ENCODE measurements at regions not wholly inside any gene's neighbourhood (a gene's known extent, or its start where the extent isn't known, plus 50 kb on each side); places are given as distances from the start of the nearest gene placed in this dataset.

DNA sequence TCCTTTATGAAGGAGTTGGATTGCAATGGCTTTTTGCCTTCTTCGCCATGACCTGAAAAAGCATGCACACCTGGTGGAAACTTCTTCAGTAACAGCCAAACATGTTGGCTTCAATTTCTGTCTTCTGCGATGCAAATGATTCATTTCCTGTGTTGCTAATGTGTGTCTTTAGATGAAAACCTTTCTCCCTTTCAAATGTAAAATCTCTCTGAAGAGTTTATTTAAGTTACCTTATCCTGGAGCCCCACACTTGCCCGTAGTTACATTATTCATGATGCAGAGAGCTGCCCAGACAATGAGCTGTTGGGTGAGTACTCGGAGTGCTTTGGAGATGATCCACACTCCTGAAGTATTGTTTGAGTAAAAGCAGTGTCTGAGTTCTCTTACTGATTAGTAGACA, 1100.9 kb downstream of the RPA4 start:
- in situ Hi-C loops (cut with MboI; ENCODE audit: low sequenced_read_pairs) = no loop called here
- BruUV-seq (replicated peaks) = no TSS peak
- Histone ChIP-seq H3K9me3 (ENCODE audit: control insufficient read depth, insufficient read depth, low read length) (no peaks in the 10 kb centered on the region), H3K9ac (ENCODE audit: low read depth, low read length) (no peak overlapping the region), H2AFZ (replicated peaks; ENCODE audit: low read length, poor library complexity) (no peak overlapping the region), H3K9me1 (ENCODE audit: insufficient read depth, low read length) (no peaks in the 10 kb centered on the region), H3K79me1 (ENCODE audit: low read depth in 1 of 2, low read length in 2 of 2) (no peaks in the 10 kb centered on the region), H3K23ac (ENCODE audit: low read depth, low read length) (no peak overlapping the region), H2BK15ac (ENCODE audit: low read depth, low read length) (no peak overlapping the region), H2AK5ac (ENCODE audit: low read depth, low read length) (no peak overlapping the region), H3K18ac (ENCODE audit: low read depth, low read length) (no peak overlapping the region), H2BK120ac (ENCODE audit: low read depth, low read length) (no peak overlapping the region), H3K56ac (ENCODE audit: extremely low read depth, insufficient read depth, low read length) (no peak overlapping the region), H3K4me2 (ENCODE audit: low read depth, low read length) (no peak overlapping the region), H4K8ac (ENCODE audit: low read depth in 2 of 2, low read length in 2 of 2) (no peak overlapping the region), H3K27me3 (ENCODE audit: control insufficient read depth, insufficient read depth, low read length) (no peaks in the 10 kb centered on the region), H3K14ac (replicated peaks; ENCODE audit: low read depth, low read length) (no peak overlapping the region), H2AK9ac (replicated peaks; ENCODE audit: low read depth, low read length, poor library complexity) (no peak overlapping the region), H3K4me3 (ENCODE audit: insufficient read depth, low read depth, low read length) (no peak overlapping the region), H3K36me3 (ENCODE audit: control insufficient read depth, insufficient read depth, low read length) (no peaks in the 10 kb centered on the region), H4K20me1 (ENCODE audit: insufficient read depth, low read length) (no peaks in the 10 kb centered on the region), H4K91ac (ENCODE audit: insufficient read depth, low read depth, low read length) (no peak overlapping the region), H3K27ac (ENCODE audit: insufficient read depth, low read length) (no peak overlapping the region), H4K5ac (ENCODE audit: low read depth, low read length) (no peak overlapping the region), H2BK5ac (ENCODE audit: low read depth, low read length, poor library complexity, severe bottlenecking) (no peak overlapping the region), H3K4me1 (ENCODE audit: control insufficient read depth, insufficient read depth, low read length) (no peaks in the 10 kb centered on the region), H3K4ac (ENCODE audit: low read depth, low read length) (no peak overlapping the region), H2BK20ac (ENCODE audit: low read depth, low read length) (no peak overlapping the region)
- POLR2A ChIA-PET (ENCODE audit: unreplicated experiment) = no interaction called here
- no CpG with 5 or more reads among the region's 4 CpGs for WGBS, 2 experiments (ENCODE audit: extremely low coverage in 2 of 2, insufficient read length in 1 of 2)
- dilution Hi-C loops (cut with HindIII; ENCODE audit: low sequenced_read_pairs, unreplicated experiment) = no loop called here
- ATAC-seq (ENCODE audit: low read depth) = no peak; the same call in 1 of the 2 replicates
- CTCF ChIA-PET = no interaction called here
- intact Hi-C loops (cut with micrococcal nuclease) = no loop called here
- peak; percentile 22 for DNase-seq
- TF ChIP-seq MAZ (IDR thresholded peaks at IDR 0.05; ENCODE audit: borderline replicate concordance, low read depth, low read length) = no peak
- no peak for TF ChIP-seq POLR2A (IDR thresholded peaks at IDR 0.05; ENCODE audit: low read depth, low read length)
- TF ChIP-seq CEBPB (IDR thresholded peaks at IDR 0.05; ENCODE audit: low read depth, low read length) = no peak
- no peak for TF ChIP-seq RFX5 (IDR thresholded peaks at IDR 0.05; ENCODE audit: low read depth, low read length)
- TF ChIP-seq MAFK (IDR thresholded peaks at IDR 0.05; ENCODE audit: low read depth, low read length) = no peak
- TF ChIP-seq, protein P1, sequence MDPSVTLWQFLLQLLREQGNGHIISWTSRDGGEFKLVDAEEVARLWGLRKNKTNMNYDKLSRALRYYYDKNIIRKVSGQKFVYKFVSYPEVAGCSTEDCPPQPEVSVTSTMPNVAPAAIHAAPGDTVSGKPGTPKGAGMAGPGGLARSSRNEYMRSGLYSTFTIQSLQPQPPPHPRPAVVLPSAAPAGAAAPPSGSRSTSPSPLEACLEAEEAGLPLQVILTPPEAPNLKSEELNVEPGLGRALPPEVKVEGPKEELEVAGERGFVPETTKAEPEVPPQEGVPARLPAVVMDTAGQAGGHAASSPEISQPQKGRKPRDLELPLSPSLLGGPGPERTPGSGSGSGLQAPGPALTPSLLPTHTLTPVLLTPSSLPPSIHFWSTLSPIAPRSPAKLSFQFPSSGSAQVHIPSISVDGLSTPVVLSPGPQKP (IDR thresholded peaks at IDR 0.05; ENCODE audit: borderline replicate concordance, low read depth, low read length) = no peak
- TF ChIP-seq CHD1 (IDR thresholded peaks at IDR 0.05; ENCODE audit: low read depth, low read length) = no peak
- no peak for TF ChIP-seq NFE2L2 (IDR thresholded peaks at IDR 0.05; ENCODE audit: low read depth, low read length)
- TF ChIP-seq BHLHE40 (IDR thresholded peaks at IDR 0.05; ENCODE audit: low read depth, low read length) = no peak
- no peak for TF ChIP-seq SMC3 (IDR thresholded peaks at IDR 0.05; ENCODE audit: low read depth, low read length)
- TF ChIP-seq, protein P2, sequence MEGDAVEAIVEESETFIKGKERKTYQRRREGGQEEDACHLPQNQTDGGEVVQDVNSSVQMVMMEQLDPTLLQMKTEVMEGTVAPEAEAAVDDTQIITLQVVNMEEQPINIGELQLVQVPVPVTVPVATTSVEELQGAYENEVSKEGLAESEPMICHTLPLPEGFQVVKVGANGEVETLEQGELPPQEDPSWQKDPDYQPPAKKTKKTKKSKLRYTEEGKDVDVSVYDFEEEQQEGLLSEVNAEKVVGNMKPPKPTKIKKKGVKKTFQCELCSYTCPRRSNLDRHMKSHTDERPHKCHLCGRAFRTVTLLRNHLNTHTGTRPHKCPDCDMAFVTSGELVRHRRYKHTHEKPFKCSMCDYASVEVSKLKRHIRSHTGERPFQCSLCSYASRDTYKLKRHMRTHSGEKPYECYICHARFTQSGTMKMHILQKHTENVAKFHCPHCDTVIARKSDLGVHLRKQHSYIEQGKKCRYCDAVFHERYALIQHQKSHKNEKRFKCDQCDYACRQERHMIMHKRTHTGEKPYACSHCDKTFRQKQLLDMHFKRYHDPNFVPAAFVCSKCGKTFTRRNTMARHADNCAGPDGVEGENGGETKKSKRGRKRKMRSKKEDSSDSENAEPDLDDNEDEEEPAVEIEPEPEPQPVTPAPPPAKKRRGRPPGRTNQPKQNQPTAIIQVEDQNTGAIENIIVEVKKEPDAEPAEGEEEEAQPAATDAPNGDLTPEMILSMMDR (conservative IDR thresholded peaks at IDR 0.05; ENCODE audit: low read depth, low read length) = no peak
- no peak for TF ChIP-seq RAD21 (IDR thresholded peaks at IDR 0.05; ENCODE audit: low read length)
- TF ChIP-seq RCOR1 (IDR thresholded peaks at IDR 0.05; ENCODE audit: insufficient replicate concordance, low read length) = no peak
- TF ChIP-seq FOS (IDR thresholded peaks at IDR 0.05; ENCODE audit: low read depth, low read length) = no peak
- no peak for TF ChIP-seq MXI1 (IDR thresholded peaks at IDR 0.05; ENCODE audit: borderline replicate concordance, low read depth, low read length)
- TF ChIP-seq, protein P3, sequence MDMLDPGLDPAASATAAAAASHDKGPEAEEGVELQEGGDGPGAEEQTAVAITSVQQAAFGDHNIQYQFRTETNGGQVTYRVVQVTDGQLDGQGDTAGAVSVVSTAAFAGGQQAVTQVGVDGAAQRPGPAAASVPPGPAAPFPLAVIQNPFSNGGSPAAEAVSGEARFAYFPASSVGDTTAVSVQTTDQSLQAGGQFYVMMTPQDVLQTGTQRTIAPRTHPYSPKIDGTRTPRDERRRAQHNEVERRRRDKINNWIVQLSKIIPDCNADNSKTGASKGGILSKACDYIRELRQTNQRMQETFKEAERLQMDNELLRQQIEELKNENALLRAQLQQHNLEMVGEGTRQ (IDR thresholded peaks at IDR 0.05; ENCODE audit: low read depth, low read length) = no peak
